NB4 (cell line): ENCODE measurements at regions not wholly inside any gene's neighbourhood (a gene's known extent, or its start where the extent isn't known, plus 50 kb on each side); places are given as distances from the start of the nearest gene placed in this dataset.

Experiments
- POLR2A ChIP-seq: IDR thresholded peaks from 2 replicates; pipeline ENCODE4 v1.6.1; 2011; ENCODE audit warnings: mild to moderate bottlenecking; ENCODE audit not compliant: insufficient read length; ENCODE audit errors: extremely low read depth
- TF ChIP-seq, protein P1 (sequence below): IDR thresholded peaks from one replicate; pipeline ENCODE4 v1.5.1; 2012; ENCODE audit warnings: low read depth, low read length

DNA sequence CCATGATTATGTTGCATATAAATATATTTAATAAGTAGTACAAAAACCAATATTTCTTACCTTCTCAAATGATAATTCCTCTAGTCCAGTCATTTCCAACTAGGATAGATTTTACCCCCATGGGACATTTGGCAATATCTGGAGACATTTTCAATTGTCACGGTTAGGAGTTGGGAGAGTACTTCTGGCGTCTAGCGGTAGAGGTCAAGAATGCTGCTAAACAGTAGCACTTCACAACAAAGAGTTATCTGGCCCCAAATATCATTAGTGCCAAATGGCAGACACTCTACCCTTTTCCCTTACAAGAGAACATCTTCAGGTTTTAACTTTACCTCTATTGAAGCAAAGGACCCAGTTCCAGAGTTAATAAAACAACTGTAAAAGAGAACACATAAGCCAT, 168.1 kb downstream of the FAT4 start:
- TF ChIP-seq, protein P1, sequence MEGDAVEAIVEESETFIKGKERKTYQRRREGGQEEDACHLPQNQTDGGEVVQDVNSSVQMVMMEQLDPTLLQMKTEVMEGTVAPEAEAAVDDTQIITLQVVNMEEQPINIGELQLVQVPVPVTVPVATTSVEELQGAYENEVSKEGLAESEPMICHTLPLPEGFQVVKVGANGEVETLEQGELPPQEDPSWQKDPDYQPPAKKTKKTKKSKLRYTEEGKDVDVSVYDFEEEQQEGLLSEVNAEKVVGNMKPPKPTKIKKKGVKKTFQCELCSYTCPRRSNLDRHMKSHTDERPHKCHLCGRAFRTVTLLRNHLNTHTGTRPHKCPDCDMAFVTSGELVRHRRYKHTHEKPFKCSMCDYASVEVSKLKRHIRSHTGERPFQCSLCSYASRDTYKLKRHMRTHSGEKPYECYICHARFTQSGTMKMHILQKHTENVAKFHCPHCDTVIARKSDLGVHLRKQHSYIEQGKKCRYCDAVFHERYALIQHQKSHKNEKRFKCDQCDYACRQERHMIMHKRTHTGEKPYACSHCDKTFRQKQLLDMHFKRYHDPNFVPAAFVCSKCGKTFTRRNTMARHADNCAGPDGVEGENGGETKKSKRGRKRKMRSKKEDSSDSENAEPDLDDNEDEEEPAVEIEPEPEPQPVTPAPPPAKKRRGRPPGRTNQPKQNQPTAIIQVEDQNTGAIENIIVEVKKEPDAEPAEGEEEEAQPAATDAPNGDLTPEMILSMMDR = no peak
- no peak for TF ChIP-seq POLR2A
